IMR-90 (cell line): ENCODE measurements at regions not wholly inside any gene's neighbourhood (a gene's known extent, or its start where the extent isn't known, plus 50 kb on each side); places are given as distances from the start of the nearest gene placed in this dataset.

ENCODE experiments used
- CHD1 ChIP-seq: IDR thresholded peaks from 2 replicates; pipeline ENCODE4 v1.6.1; 2012; ENCODE audit warnings: low read depth, low read length, improper control_type of control experiment
- POLR2A ChIP-seq: IDR thresholded peaks from 2 replicates; pipeline ENCODE4 v1.6.1; 2012; ENCODE audit warnings: mild to moderate bottlenecking, low read depth, low read length
- RAD21 ChIP-seq: IDR thresholded peaks from 2 replicates; pipeline ENCODE4 v1.6.1; 2012; ENCODE audit warnings: low read length, improper control_type of control experiment
- RCOR1 ChIP-seq: IDR thresholded peaks from 2 replicates; pipeline ENCODE4 v1.6.1; 2012; ENCODE audit warnings: mild to moderate bottlenecking, low read length, improper control_type of control experiment; ENCODE audit not compliant: insufficient replicate concordance
- TF ChIP-seq, protein P1 (sequence below): conservative IDR thresholded peaks from 2 replicates; pipeline ENCODE4 v1.5.1; 2012; ENCODE audit warnings: mild to moderate bottlenecking, low read depth, low read length, improper control_type of control experiment

- no peak for TF ChIP-seq POLR2A
- TF ChIP-seq, protein P1, sequence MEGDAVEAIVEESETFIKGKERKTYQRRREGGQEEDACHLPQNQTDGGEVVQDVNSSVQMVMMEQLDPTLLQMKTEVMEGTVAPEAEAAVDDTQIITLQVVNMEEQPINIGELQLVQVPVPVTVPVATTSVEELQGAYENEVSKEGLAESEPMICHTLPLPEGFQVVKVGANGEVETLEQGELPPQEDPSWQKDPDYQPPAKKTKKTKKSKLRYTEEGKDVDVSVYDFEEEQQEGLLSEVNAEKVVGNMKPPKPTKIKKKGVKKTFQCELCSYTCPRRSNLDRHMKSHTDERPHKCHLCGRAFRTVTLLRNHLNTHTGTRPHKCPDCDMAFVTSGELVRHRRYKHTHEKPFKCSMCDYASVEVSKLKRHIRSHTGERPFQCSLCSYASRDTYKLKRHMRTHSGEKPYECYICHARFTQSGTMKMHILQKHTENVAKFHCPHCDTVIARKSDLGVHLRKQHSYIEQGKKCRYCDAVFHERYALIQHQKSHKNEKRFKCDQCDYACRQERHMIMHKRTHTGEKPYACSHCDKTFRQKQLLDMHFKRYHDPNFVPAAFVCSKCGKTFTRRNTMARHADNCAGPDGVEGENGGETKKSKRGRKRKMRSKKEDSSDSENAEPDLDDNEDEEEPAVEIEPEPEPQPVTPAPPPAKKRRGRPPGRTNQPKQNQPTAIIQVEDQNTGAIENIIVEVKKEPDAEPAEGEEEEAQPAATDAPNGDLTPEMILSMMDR = no peak
- TF ChIP-seq CHD1 = no peak
- TF ChIP-seq RAD21 = no peak
- no peak for TF ChIP-seq RCOR1
These were observed 101.6 kb upstream of the CES5A start for GRCh38 chr16:55976815-55977214.
